B cell (primary cell): ENCODE measurements at regions not wholly inside any gene's neighbourhood (a gene's known extent, or its start where the extent isn't known, plus 50 kb on each side); places are given as distances from the start of the nearest gene placed in this dataset.

Experiments used
- ATAC-seq: fragments of 200-7000 bp; cut with Tn5 transposase; one replicate; pipeline ENCODE4 v1.10.0; 2021; ENCODE audit warnings: low read depth, mild to moderate bottlenecking, moderate number of reproducible peaks, moderate library complexity
- CTCF ChIA-PET: fragments of 350-600 bp; sonication (Branson Sonifier 250); formaldehyde crosslinking; loops from one replicate; lab custom pipeline; 2021; ENCODE audit warnings: antibody characterized with exemption, inconsistent platforms; lab: Charles Lee
- POLR2A ChIA-PET: fragments of 350-600 bp; sonication (Branson Sonifier 250); formaldehyde crosslinking; loops from one replicate; lab custom pipeline; 2021; ENCODE audit warnings: antibody characterized with exemption; lab: Charles Lee
- DNase-seq: peaks from one replicate; pipeline ENCODE4 v3.0.0; 2013
- H2AFZ ChIP-seq: 2 replicates; pipeline ENCODE4 v1.6.1; 2012; ENCODE audit warnings: mild to moderate bottlenecking, low read depth, low read length; ENCODE audit not compliant: insufficient read depth, poor library complexity, severe bottlenecking
- H3K27ac ChIP-seq, 2 donors: 1 replicate in 1 of 2; 2 replicates in 1 of 2; pipeline ENCODE4 v1.5.1; 2012 to 2013; ENCODE audit warnings: low read length in 2 of 2, mild to moderate bottlenecking in 2 of 2, moderate library complexity in 1 of 2
- H3K27me3 ChIP-seq, 4 experiments: fragments of 200-600 bp in 1 of 4; sonication (generic) in 1 of 4; replicated peaks in 1 of 4; 1 replicate in 2 of 4; 2 replicates in 2 of 4; pipeline versions ENCODE4 v1.6.1 to v1.7.0; 2013 to 2016; ENCODE audit warnings: low read length in 3 of 4, mild to moderate bottlenecking in 2 of 4, mixed read lengths in 1 of 4, moderate library complexity in 1 of 4; ENCODE audit not compliant: insufficient read depth in 4 of 4, control insufficient read depth in 3 of 4; ENCODE audit errors: control extremely low read depth in 1 of 4
- H3K36me3 ChIP-seq, 2 experiments: replicated peaks in 1 of 2; 1 replicate in 1 of 2; 2 replicates in 1 of 2; pipeline versions ENCODE4 v1.6.1 to v1.7.1; 2013; ENCODE audit warnings: low read length in 1 of 2; ENCODE audit not compliant: insufficient read depth in 2 of 2, control insufficient read depth in 1 of 2; ENCODE audit errors: control extremely low read depth in 1 of 2, extremely low read depth in 1 of 2
- H3K4me1 ChIP-seq, 2 donors: fragments of 200-600 bp in 1 of 2; sonication (generic) in 1 of 2; 1 replicate in 1 of 2; 2 replicates in 1 of 2; pipeline versions ENCODE4 v1.5.1 to v1.6.1; 2013 to 2017; ENCODE audit warnings: low read length in 2 of 2; ENCODE audit not compliant: control insufficient read depth in 2 of 2, insufficient read depth in 2 of 2
- H3K4me2 ChIP-seq: replicated peaks from 2 replicates; pipeline ENCODE3; 2012; ENCODE audit warnings: mild to moderate bottlenecking, low read depth, low read length; ENCODE audit not compliant: poor library complexity, severe bottlenecking
- H3K4me3 ChIP-seq, 5 experiments: fragments of 200-600 bp in 1 of 5; sonication (generic) in 1 of 5; 1 replicate in 3 of 5; 2 replicates in 2 of 5; pipeline versions ENCODE4 v1.5.1 to v1.7.0; 2011 to 2016; ENCODE audit warnings: low read length in 4 of 5, mild to moderate bottlenecking in 4 of 5, low read depth in 2 of 5, control low read depth in 1 of 5, moderate library complexity in 1 of 5; ENCODE audit not compliant: insufficient read depth in 1 of 5; ENCODE audit errors: control extremely low read depth in 1 of 5, extremely low read depth in 1 of 5
- H3K79me2 ChIP-seq: fragments of 200-600 bp; sonication (generic); one replicate; pipeline ENCODE4 v1.6.0; 2016; ENCODE audit warnings: low read length; ENCODE audit not compliant: control insufficient read depth, insufficient read depth
- H3K9ac ChIP-seq: fragments of 200-600 bp; sonication (generic); 2 replicates; pipeline ENCODE4 v1.6.1; 2017; ENCODE audit warnings: mild to moderate bottlenecking, low read length, moderate library complexity
- H3K9me3 ChIP-seq, 3 donors: one replicate each; pipeline versions ENCODE4 v1.6.1 to v1.7.1; 2013; ENCODE audit warnings: low read length in 2 of 3; ENCODE audit not compliant: control insufficient read depth in 2 of 3, insufficient read depth in 1 of 3; ENCODE audit errors: control extremely low read depth in 1 of 3
- H4K20me1 ChIP-seq: 2 replicates; pipeline ENCODE4 v1.6.0; 2012; ENCODE audit warnings: mild to moderate bottlenecking, low read length; ENCODE audit not compliant: insufficient read depth, control insufficient read depth, poor library complexity, severe bottlenecking
- H3K27ac Mint-ChIP-seq: one replicate; pipeline ENCODE4 v1.8.0; 2021; ENCODE audit warnings: mixed read lengths
- H3K27me3 Mint-ChIP-seq: one replicate; pipeline ENCODE4 v1.8.0; 2021; ENCODE audit warnings: mixed read lengths
- H3K4me1 Mint-ChIP-seq: one replicate; pipeline ENCODE4 v1.8.0; 2021; ENCODE audit warnings: mixed read lengths
- H3K4me3 Mint-ChIP-seq: one replicate; pipeline ENCODE4 v1.8.0; 2021; ENCODE audit warnings: mixed read lengths
- H3K9me3 Mint-ChIP-seq: one replicate; pipeline ENCODE4 v1.8.0; 2022; ENCODE audit warnings: mixed read lengths; ENCODE audit not compliant: insufficient read depth
- EZH2 ChIP-seq: IDR thresholded peaks from 2 replicates; pipeline ENCODE4 v1.6.1; 2012; ENCODE audit warnings: borderline replicate concordance, low read depth, mild to moderate bottlenecking, moderate library complexity, low read length; ENCODE audit not compliant: insufficient read depth, poor library complexity, severe bottlenecking
- WGBS: methylation state at CpG from one replicate; pipeline ENCODE4 v1.1.5; 2013; ENCODE audit warnings: missing lambda C conversion rate; ENCODE audit not compliant: insufficient coverage; 5-methylcytosine and 5-hydroxymethylcytosine counted together
- intact Hi-C: fragments of 100-400 bp; cut with micrococcal nuclease; formaldehyde crosslinking; loops from one replicate; pipeline ENCODE4 v1.10.0; 2022
- TF ChIP-seq, protein P1 (sequence below): fragments of 200-600 bp; IDR thresholded peaks from one replicate; pipeline ENCODE4 v1.8.0; 2022; ENCODE audit warnings: antibody characterized with exemption, mild to moderate bottlenecking

GRCh38 chr4:123248085-123248659 lies 148.4 kb upstream of the SPRY1 start:
- H3K4me1 Mint-ChIP-seq = peaks cover 16% of the 10 kb centered on the region
- TF ChIP-seq EZH2 = no peak
- TF ChIP-seq, protein P1, sequence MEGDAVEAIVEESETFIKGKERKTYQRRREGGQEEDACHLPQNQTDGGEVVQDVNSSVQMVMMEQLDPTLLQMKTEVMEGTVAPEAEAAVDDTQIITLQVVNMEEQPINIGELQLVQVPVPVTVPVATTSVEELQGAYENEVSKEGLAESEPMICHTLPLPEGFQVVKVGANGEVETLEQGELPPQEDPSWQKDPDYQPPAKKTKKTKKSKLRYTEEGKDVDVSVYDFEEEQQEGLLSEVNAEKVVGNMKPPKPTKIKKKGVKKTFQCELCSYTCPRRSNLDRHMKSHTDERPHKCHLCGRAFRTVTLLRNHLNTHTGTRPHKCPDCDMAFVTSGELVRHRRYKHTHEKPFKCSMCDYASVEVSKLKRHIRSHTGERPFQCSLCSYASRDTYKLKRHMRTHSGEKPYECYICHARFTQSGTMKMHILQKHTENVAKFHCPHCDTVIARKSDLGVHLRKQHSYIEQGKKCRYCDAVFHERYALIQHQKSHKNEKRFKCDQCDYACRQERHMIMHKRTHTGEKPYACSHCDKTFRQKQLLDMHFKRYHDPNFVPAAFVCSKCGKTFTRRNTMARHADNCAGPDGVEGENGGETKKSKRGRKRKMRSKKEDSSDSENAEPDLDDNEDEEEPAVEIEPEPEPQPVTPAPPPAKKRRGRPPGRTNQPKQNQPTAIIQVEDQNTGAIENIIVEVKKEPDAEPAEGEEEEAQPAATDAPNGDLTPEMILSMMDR = no peak
- no peak for ATAC-seq
- no peak overlapping the region for H3K4me3 Mint-ChIP-seq
- intact Hi-C loops = no loop called here
- no CpG with 5 or more reads among the region's 1 CpG for WGBS
- Histone ChIP-seq H3K4me2 (no peak overlapping the region), H4K20me1 (no peaks in the 10 kb centered on the region), H3K36me3 (no peaks in the 10 kb centered on the region), H3K4me1 (peaks cover 0 to 9% of the 10 kb centered on the region in 2 donors), H3K9ac (no peak overlapping the region), H3K27me3 (no peaks in the 10 kb centered on the region), H3K79me2 (no peaks in the 10 kb centered on the region), H3K27ac (no peak overlapping the region), H3K9me3 (no peaks in the 10 kb centered on the region), H2AFZ (no peak overlapping the region), H3K4me3 (no peak overlapping the region)
- POLR2A ChIA-PET = no interaction called here
- H3K9me3 Mint-ChIP-seq = no peaks in the 10 kb centered on the region
- no peaks in the 10 kb centered on the region for H3K27me3 Mint-ChIP-seq
- DNase-seq = no peak
- H3K27ac Mint-ChIP-seq = no peak overlapping the region
- CTCF ChIA-PET = no interaction called here

GRCh38 chr4:123249821-123250220 lies 146.8 kb upstream of the SPRY1 start:
- Mint-ChIP-seq H3K4me1 (peaks cover 7% of the 10 kb centered on the region), H3K27ac (no peak overlapping the region), H3K4me3 (no peak overlapping the region), H3K27me3 (no peaks in the 10 kb centered on the region), H3K9me3 (no peaks in the 10 kb centered on the region)
- H3K4me3 ChIP-seq = no peak overlapping the region
- no peak overlapping the region for H3K9ac ChIP-seq
- no CpG with 5 or more reads among the region's 1 CpG for WGBS
- H3K4me2 ChIP-seq = no peak overlapping the region
- H3K27ac ChIP-seq = no peak overlapping the region
- no peaks in the 10 kb centered on the region for H3K27me3 ChIP-seq
- DNase-seq = no peak
- no peaks in the 10 kb centered on the region for H3K79me2 ChIP-seq
- H3K4me1 ChIP-seq = peaks cover 0 to 9% of the 10 kb centered on the region in 2 donors
- TF ChIP-seq EZH2 = no peak
- TF ChIP-seq, protein P1 = no peak
- intact Hi-C loops = no loop called here
- no peaks in the 10 kb centered on the region for H4K20me1 ChIP-seq
- no peaks in the 10 kb centered on the region for H3K36me3 ChIP-seq
- ChIA-PET CTCF (no interaction called here), POLR2A (no interaction called here)
- ATAC-seq = no peak
- H3K9me3 ChIP-seq = no peaks in the 10 kb centered on the region
- H2AFZ ChIP-seq = no peak overlapping the region
